ENCODE measurements at regions not wholly inside any gene's neighbourhood (a gene's known extent, or its start where the extent isn't known, plus 50 kb on each side); places are given as distances from the start of the nearest gene placed in this dataset.

GRCh38 chr4:13980317-13981310, 353.1 kb upstream of the BOD1L1 start:
- Mint-ChIP-seq H3K9me3 (peaks cover 4% of the 10 kb centered on the region), H3K4me3 (no peak overlapping the region), H3K36me3 (ENCODE audit: low read depth) (no peaks in the 10 kb centered on the region), H3K27me3 (peaks cover 17% of the 10 kb centered on the region), H3K27ac (no peak overlapping the region), H3K4me1 (ENCODE audit: low read depth) (peaks cover 3% of the 10 kb centered on the region)

GRCh38 chr4:13981499-13981898, 354.0 kb upstream of the BOD1L1 start:
- no peak overlapping the region for H3K27ac Mint-ChIP-seq
- no peaks in the 10 kb centered on the region for H3K36me3 Mint-ChIP-seq (ENCODE audit: low read depth)
- H3K27me3 Mint-ChIP-seq, result peaks cover 17% of the 10 kb centered on the region

GRCh38 chr4:13982010-13982409, 354.5 kb upstream of the BOD1L1 start:
- H3K4me3 Mint-ChIP-seq, result no peak overlapping the region
- no peaks in the 10 kb centered on the region for H3K36me3 Mint-ChIP-seq (ENCODE audit: low read depth)
- H3K4me1 Mint-ChIP-seq (ENCODE audit: low read depth), result peaks cover 3% of the 10 kb centered on the region
- no peak overlapping the region for H3K27ac Mint-ChIP-seq
- H3K9me3 Mint-ChIP-seq, result peaks cover 4% of the 10 kb centered on the region
- peaks cover 15% of the 10 kb centered on the region for H3K27me3 Mint-ChIP-seq

More at GRCh38 chr4:13981499-13981898, 354.0 kb upstream of the BOD1L1 start:
- H3K9me3 Mint-ChIP-seq, result peaks cover 4% of the 10 kb centered on the region
- peaks cover 3% of the 10 kb centered on the region for H3K4me1 Mint-ChIP-seq (ENCODE audit: low read depth)
- H3K4me3 Mint-ChIP-seq, result no peak overlapping the region

GRCh38 chr4:13983189-13983790, 355.8 kb upstream of the BOD1L1 start:
- H3K4me3 Mint-ChIP-seq, result no peak overlapping the region
- H3K36me3 Mint-ChIP-seq (ENCODE audit: low read depth), result no peaks in the 10 kb centered on the region

GRCh38 chr4:13984991-13985800, 357.7 kb upstream of the BOD1L1 start:
- Mint-ChIP-seq H3K27ac (no peak overlapping the region), H3K36me3 (ENCODE audit: low read depth) (no peaks in the 10 kb centered on the region), H3K9me3 (peaks cover 1% of the 10 kb centered on the region), H3K4me3 (no peak overlapping the region), H3K4me1 (ENCODE audit: low read depth) (peaks cover 3% of the 10 kb centered on the region), H3K27me3 (peaks cover 9% of the 10 kb centered on the region)

More at GRCh38 chr4:13983189-13983790, 355.8 kb upstream of the BOD1L1 start:
- H3K4me1 Mint-ChIP-seq (ENCODE audit: low read depth), result peaks cover 3% of the 10 kb centered on the region
- H3K9me3 Mint-ChIP-seq, result peaks cover 4% of the 10 kb centered on the region
- H3K27me3 Mint-ChIP-seq, result peaks cover 13% of the 10 kb centered on the region
- no peak overlapping the region for H3K27ac Mint-ChIP-seq

GRCh38 chr4:13985837-13986236, 358.3 kb upstream of the BOD1L1 start:
- Mint-ChIP-seq H3K27ac (no peak overlapping the region), H3K4me1 (ENCODE audit: low read depth) (peaks cover 3% of the 10 kb centered on the region), H3K36me3 (ENCODE audit: low read depth) (no peaks in the 10 kb centered on the region), H3K4me3 (no peak overlapping the region), H3K27me3 (peaks cover 9% of the 10 kb centered on the region), H3K9me3 (no peaks in the 10 kb centered on the region)

GRCh38 chr4:13986548-13986947, 359.0 kb upstream of the BOD1L1 start:
- Mint-ChIP-seq H3K4me1 (ENCODE audit: low read depth) (no peaks in the 10 kb centered on the region), H3K27ac (no peak overlapping the region), H3K9me3 (no peaks in the 10 kb centered on the region), H3K27me3 (peaks cover 9% of the 10 kb centered on the region), H3K4me3 (no peak overlapping the region), H3K36me3 (ENCODE audit: low read depth) (no peaks in the 10 kb centered on the region)

GRCh38 chr4:13988353-13989305, 361.1 kb upstream of the BOD1L1 start:
- no peaks in the 10 kb centered on the region for H3K36me3 Mint-ChIP-seq (ENCODE audit: low read depth)
- H3K9me3 Mint-ChIP-seq, result no peaks in the 10 kb centered on the region
- no peaks in the 10 kb centered on the region for H3K4me1 Mint-ChIP-seq (ENCODE audit: low read depth)
- no peak overlapping the region for H3K4me3 Mint-ChIP-seq
- peaks cover 2% of the 10 kb centered on the region for H3K27me3 Mint-ChIP-seq
- no peak overlapping the region for H3K27ac Mint-ChIP-seq

- no peak overlapping the region for H3K4me3 Mint-ChIP-seq
- no peaks in the 10 kb centered on the region for H3K36me3 Mint-ChIP-seq (ENCODE audit: low read depth)
- no peak overlapping the region for H3K27ac Mint-ChIP-seq
- H3K9me3 Mint-ChIP-seq, result no peaks in the 10 kb centered on the region
- H3K4me1 Mint-ChIP-seq (ENCODE audit: low read depth), result no peaks in the 10 kb centered on the region
- H3K27me3 Mint-ChIP-seq, result no peaks in the 10 kb centered on the region
Observed at GRCh38 chr4:13989501-13989900, 362.0 kb upstream of the BOD1L1 start.

- Mint-ChIP-seq H3K36me3 (ENCODE audit: low read depth) (no peaks in the 10 kb centered on the region), H3K9me3 (no peaks in the 10 kb centered on the region), H3K27me3 (no peaks in the 10 kb centered on the region), H3K4me1 (ENCODE audit: low read depth) (no peaks in the 10 kb centered on the region), H3K27ac (no peak overlapping the region), H3K4me3 (no peak overlapping the region)
Observed at GRCh38 chr4:13990596-13991589, 363.4 kb upstream of the BOD1L1 start.

- no peaks in the 10 kb centered on the region for H3K27me3 Mint-ChIP-seq
- H3K4me1 Mint-ChIP-seq (ENCODE audit: low read depth), result no peaks in the 10 kb centered on the region
- H3K9me3 Mint-ChIP-seq, result no peaks in the 10 kb centered on the region
- H3K4me3 Mint-ChIP-seq, result no peak overlapping the region
- H3K36me3 Mint-ChIP-seq (ENCODE audit: low read depth), result no peaks in the 10 kb centered on the region
- H3K27ac Mint-ChIP-seq, result no peak overlapping the region
Observed at GRCh38 chr4:13992041-13992440, 364.5 kb upstream of the BOD1L1 start.

GRCh38 chr4:13992975-13993520, 365.5 kb upstream of the BOD1L1 start:
- Mint-ChIP-seq H3K9me3 (no peaks in the 10 kb centered on the region), H3K36me3 (ENCODE audit: low read depth) (no peaks in the 10 kb centered on the region), H3K4me3 (no peak overlapping the region), H3K27ac (no peak overlapping the region), H3K4me1 (ENCODE audit: low read depth) (no peaks in the 10 kb centered on the region), H3K27me3 (no peaks in the 10 kb centered on the region)

- Mint-ChIP-seq H3K27me3 (no peaks in the 10 kb centered on the region), H3K9me3 (no peaks in the 10 kb centered on the region), H3K4me3 (no peak overlapping the region), H3K4me1 (ENCODE audit: low read depth) (no peaks in the 10 kb centered on the region), H3K27ac (no peak overlapping the region), H3K36me3 (ENCODE audit: low read depth) (no peaks in the 10 kb centered on the region)
Observed at GRCh38 chr4:13994016-13994415, 366.5 kb upstream of the BOD1L1 start.

Measured in stimulated activated naive CD8-positive, alpha-beta T cell treated with anti-CD3 and anti-CD28 coated beads, Interleukin-15, Interleukin-2, amounts not matched to agents 100 ng/mL and 50 ng/mL, for 24 hours (primary cell).